ENCODE measurements at regions not wholly inside any gene's neighbourhood (a gene's known extent, or its start where the extent isn't known, plus 50 kb on each side); places are given as distances from the start of the nearest gene placed in this dataset.

- DNase-seq (ENCODE audit: low read depth in 1 of 2, low spot score in 2 of 2) (no peak), FAIRE-seq (no peak)
- Histone ChIP-seq H2BK15ac (ENCODE audit: low read length) (no peak overlapping the region), H3K36me3 (ENCODE audit: control insufficient read depth in 2 of 4, insufficient read depth in 4 of 4, low read length in 3 of 4) (no peaks in the 10 kb centered on the region), H3K9ac (replicated peaks in 1 of 4; ENCODE audit: extremely low read depth in 1 of 4, low read depth in 3 of 4, low read length in 3 of 4) (no peak overlapping the region), H2AFZ (ENCODE audit: low read length) (no peak overlapping the region), H3K23me2 (ENCODE audit: low read depth, low read length) (no peaks in the 10 kb centered on the region), H3K9me3 (ENCODE audit: insufficient read depth in 2 of 2, low read depth in 1 of 2, low read length in 1 of 2) (peaks cover 0 to 4% of the 10 kb centered on the region in 2 experiments; a peak in 2 of 4 replicates), H3K79me1 (ENCODE audit: low read depth, low read length) (no peaks in the 10 kb centered on the region), H2BK20ac (ENCODE audit: low read length) (no peak overlapping the region), H4K91ac (replicated peaks; ENCODE audit: insufficient read length, low read length) (no peak overlapping the region), H4K5ac (ENCODE audit: insufficient read length, low read depth, low read length) (no peak overlapping the region), H2BK5ac (ENCODE audit: low read depth, low read length) (no peak overlapping the region), H3K4me2 (ENCODE audit: insufficient read depth in 1 of 2, low read depth in 2 of 2, low read length in 2 of 2) (no peak overlapping the region), H4K8ac (ENCODE audit: extremely low read depth, insufficient read depth, low read length) (peak overlapping the region; percentile 25; the same call in 1 of the 2 replicates), H3K23ac (ENCODE audit: insufficient read length) (no peak overlapping the region), H3K27ac (ENCODE audit: low read depth, low read length) (no peak overlapping the region), H3K27me3 (replicated peaks in 1 of 4; ENCODE audit: control insufficient read depth in 3 of 4, extremely low read depth in 1 of 4, insufficient read depth in 3 of 4, low read length in 3 of 4) (no peaks in the 10 kb centered on the region), H3K56ac (replicated peaks; ENCODE audit: insufficient read length, low read depth, low read length) (no peak overlapping the region), H2BK120ac (replicated peaks; ENCODE audit: low read depth, low read length) (no peak overlapping the region), H3K79me2 (ENCODE audit: control insufficient read depth in 1 of 2, insufficient read depth in 2 of 2, low read length in 2 of 2) (no peaks in the 10 kb centered on the region), H3K4ac (replicated peaks; ENCODE audit: insufficient read length, low read depth, low read length) (no peak overlapping the region), H2AK5ac (ENCODE audit: low read depth, low read length) (no peak overlapping the region), H3K4me3 (ENCODE audit: extremely low read depth in 1 of 4, insufficient read depth in 2 of 4, low read depth in 3 of 4, low read length in 4 of 4) (no peak overlapping the region), H3K4me1 (replicated peaks in 1 of 4; ENCODE audit: control insufficient read depth in 3 of 4, insufficient read depth in 4 of 4, low read length in 3 of 4) (no peaks in the 10 kb centered on the region), H3K18ac (ENCODE audit: extremely low read depth, low read length) (no peak overlapping the region), H2BK12ac (ENCODE audit: low read depth, low read length) (no peak overlapping the region), H4K20me1 (replicated peaks in 1 of 2; ENCODE audit: control insufficient read depth in 1 of 2, insufficient read depth in 2 of 2, low read length in 2 of 2) (no peaks in the 10 kb centered on the region), H3K14ac (ENCODE audit: insufficient read length) (no peak overlapping the region)
- 93% methylated on average over 20 of the region's 20 CpGs; no CpG with 5 or more reads in 1 of the 2 experiments for WGBS, 2 experiments (ENCODE audit: extremely low coverage in 1 of 2, insufficient coverage in 1 of 2, insufficient read length in 1 of 2, insufficient replicate concordance in 2 of 2, low coverage in 1 of 2, low lambda C conversion rate in 2 of 2, missing lambda C conversion rate in 1 of 2)
- no peak for TF ChIP-seq SP2 (IDR thresholded peaks at IDR 0.05; ENCODE audit: low read length)
- no peak for TF ChIP-seq GABPA (IDR thresholded peaks at IDR 0.05; ENCODE audit: borderline replicate concordance, insufficient read depth, low read length)
- TF ChIP-seq POU5F1 (IDR thresholded peaks at IDR 0.05; ENCODE audit: low read depth, low read length) = no peak
- TF ChIP-seq POLR2A (IDR thresholded peaks at IDR 0.05; ENCODE audit: control extremely low read depth in 1 of 2, low read depth in 2 of 2, low read length in 2 of 2) = no peak
- no peak for TF ChIP-seq MAX (IDR thresholded peaks at IDR 0.05)
- TF ChIP-seq BCL11A (IDR thresholded peaks at IDR 0.05; ENCODE audit: low read depth in 2 of 2, low read length in 2 of 2) = no peak
- POLR2A ChIA-PET (ENCODE audit: partially characterized antibody) = no interaction called here
- CTCF ChIA-PET (ENCODE audit: partially characterized antibody) = interaction anchor here (2.4 kb wide), 1 partner anchor 289 kb away, joined by 10 read pairs; no protein-coding TSS in a partner anchor
Observed at GRCh38 chr5:8216921-8217320, 348.0 kb downstream of the MTRR start.

Measured in H1 (cell line).